GM23248 (cell line): ENCODE measurements at regions not wholly inside any gene's neighbourhood (a gene's known extent, or its start where the extent isn't known, plus 50 kb on each side); places are given as distances from the start of the nearest gene placed in this dataset.

ENCODE experiments used
- DNase-seq: peaks from one replicate; pipeline ENCODE4 v3.0.0-alpha.2; 2015
- H2AFZ ChIP-seq: fragments of 200-600 bp; sonication (generic); 2 replicates; pipeline ENCODE4 v1.6.1; 2016; ENCODE audit warnings: antibody characterized with exemption
- H3F3A ChIP-seq: fragments of 200-600 bp; sonication (generic); 2 replicates; pipeline ENCODE4 v1.6.1; 2016; ENCODE audit warnings: mild to moderate bottlenecking, antibody characterized with exemption, mixed run types; ENCODE audit not compliant: insufficient read depth
- H3K27ac ChIP-seq: fragments of 200-600 bp; sonication (generic); 2 replicates; pipeline ENCODE4 v1.5.1; 2016; ENCODE audit warnings: mild to moderate bottlenecking
- H3K27me3 ChIP-seq: fragments of 200-600 bp; sonication (generic); replicated peaks from 2 replicates; pipeline ENCODE4 v1.6.1; 2016; ENCODE audit warnings: mild to moderate bottlenecking; ENCODE audit not compliant: insufficient read depth
- H3K36me3 ChIP-seq: fragments of 200-600 bp; sonication (generic); 2 replicates; pipeline ENCODE4 v1.6.1; 2016; ENCODE audit warnings: low read depth, mild to moderate bottlenecking
- H3K4me1 ChIP-seq: fragments of 200-600 bp; sonication (generic); 2 replicates; pipeline ENCODE4 v1.6.1; 2016; ENCODE audit warnings: mild to moderate bottlenecking; ENCODE audit not compliant: insufficient read depth
- H3K4me2 ChIP-seq: fragments of 200-600 bp; sonication (generic); one replicate; pipeline ENCODE4 v1.6.1; 2016; ENCODE audit warnings: mild to moderate bottlenecking; ENCODE audit not compliant: unreplicated experiment
- H3K4me3 ChIP-seq: fragments of 200-600 bp; sonication (generic); 2 replicates; pipeline ENCODE4 v1.5.1; 2016; ENCODE audit warnings: mild to moderate bottlenecking
- H3K79me2 ChIP-seq: fragments of 200-600 bp; sonication (generic); 2 replicates; pipeline ENCODE4 v1.6.1; 2016; ENCODE audit warnings: mild to moderate bottlenecking; ENCODE audit not compliant: insufficient read depth
- H3K9ac ChIP-seq: fragments of 200-600 bp; sonication (generic); 2 replicates; pipeline ENCODE4 v1.6.1; 2016; ENCODE audit warnings: mild to moderate bottlenecking
- H3K9me2 ChIP-seq: fragments of 200-600 bp; sonication (generic); 2 replicates; pipeline ENCODE4 v1.6.1; 2016; ENCODE audit warnings: mixed run types, mild to moderate bottlenecking, moderate library complexity; ENCODE audit not compliant: insufficient read depth
- H3K9me3 ChIP-seq: fragments of 200-600 bp; sonication (generic); one replicate; pipeline ENCODE4 v1.6.1; 2017; ENCODE audit warnings: low read depth
- H4K20me1 ChIP-seq: fragments of 200-600 bp; sonication (generic); 2 replicates; pipeline ENCODE4 v1.6.0; 2016; ENCODE audit not compliant: insufficient read depth
- EZH2 ChIP-seq: fragments of 200-600 bp; sonication (generic); IDR thresholded peaks from 2 replicates; pipeline ENCODE4 v1.6.1; 2018; ENCODE audit warnings: antibody characterized with exemption, mild to moderate bottlenecking; ENCODE audit not compliant: insufficient read depth, poor library complexity, severe bottlenecking
- EZH2phosphoT487 ChIP-seq: fragments of 200-600 bp; sonication (generic); IDR thresholded peaks from 2 replicates; pipeline ENCODE4 v1.6.1; 2018; ENCODE audit warnings: antibody characterized with exemption, moderate library complexity, mild to moderate bottlenecking, low read depth; ENCODE audit not compliant: insufficient read depth
- WGBS, 2 experiments: methylation state at CpG; one replicate each; pipeline ENCODE4 v1.1.6; 2015 to 2017; ENCODE audit warnings: low lambda C conversion rate in 2 of 2, low coverage in 1 of 2; ENCODE audit errors: missing lambda C conversion rate in 2 of 2; 5-methylcytosine and 5-hydroxymethylcytosine counted together
- in situ Hi-C: fragments of 300-500 bp; cut with MboI; formaldehyde crosslinking; loops from 2 replicates; pipeline ENCODE4 v1.15.0; 2020

- H2AFZ ChIP-seq, result no peak overlapping the region
- in situ Hi-C loops, result loop anchor here (10.0 kb wide), 1 partner anchor 994 kb away; no protein-coding TSS in a partner anchor
- H3K4me1 ChIP-seq, result peaks cover 3% of the 10 kb centered on the region
- WGBS, 2 experiments, result 75 to 80% methylated on average over 17 of the region's 17 CpGs
- no peak for TF ChIP-seq EZH2phosphoT487
- TF ChIP-seq EZH2, result no peak
- DNase-seq, result no peak
- no peak overlapping the region for H3K27ac ChIP-seq
- peaks cover 9% of the 10 kb centered on the region; the same call in 1 of the 2 replicates for H3F3A ChIP-seq
- no peak overlapping the region for H3K4me2 ChIP-seq
- no peaks in the 10 kb centered on the region for H3K36me3 ChIP-seq
- no peaks in the 10 kb centered on the region for H3K79me2 ChIP-seq
- H3K9me3 ChIP-seq, result no peaks in the 10 kb centered on the region
- no peaks in the 10 kb centered on the region for H4K20me1 ChIP-seq
- no peak overlapping the region for H3K4me3 ChIP-seq
- H3K9me2 ChIP-seq, result no peaks in the 10 kb centered on the region
- no peak overlapping the region for H3K9ac ChIP-seq
- peaks cover 48% of the 10 kb centered on the region for H3K27me3 ChIP-seq
These were observed 124.5 kb upstream of the NFIB start for GRCh38 chr9:14438232-14439021.

GRCh38 chr9:14437354-14438231 is 123.7 kb upstream of the NFIB start:
- Histone ChIP-seq H3K27ac (no peak overlapping the region), H3K4me1 (peaks cover 5% of the 10 kb centered on the region), H2AFZ (no peak overlapping the region), H3F3A (peaks cover 9% of the 10 kb centered on the region; the same call in 1 of the 2 replicates), H3K4me2 (no peak overlapping the region), H3K9me2 (no peaks in the 10 kb centered on the region), H3K4me3 (no peak overlapping the region), H3K79me2 (no peaks in the 10 kb centered on the region), H4K20me1 (no peaks in the 10 kb centered on the region), H3K27me3 (peaks cover 54% of the 10 kb centered on the region), H3K9me3 (no peaks in the 10 kb centered on the region), H3K36me3 (no peaks in the 10 kb centered on the region), H3K9ac (no peak overlapping the region)
- in situ Hi-C loops, result loop anchor here (10.0 kb wide), 1 partner anchor 993 kb away; no protein-coding TSS in a partner anchor
- TF ChIP-seq EZH2phosphoT487 (no peak), EZH2 (no peak)
- 52 to 55% methylated on average over 15 of the region's 15 CpGs for WGBS, 2 experiments
- no peak for DNase-seq

- WGBS, 2 experiments, result 93 to 100% methylated on average over 2 of the region's 2 CpGs
- Histone ChIP-seq H3K4me2 (no peak overlapping the region), H3K9me2 (no peaks in the 10 kb centered on the region), H3K4me1 (peaks cover 5% of the 10 kb centered on the region), H3K27ac (no peak overlapping the region), H3K79me2 (no peaks in the 10 kb centered on the region), H3F3A (peaks cover 9% of the 10 kb centered on the region; the same call in 1 of the 2 replicates), H3K9ac (no peak overlapping the region), H3K27me3 (peaks cover 66% of the 10 kb centered on the region), H4K20me1 (no peaks in the 10 kb centered on the region), H3K9me3 (no peaks in the 10 kb centered on the region), H3K36me3 (no peaks in the 10 kb centered on the region), H2AFZ (no peak overlapping the region), H3K4me3 (no peak overlapping the region)
- TF ChIP-seq EZH2phosphoT487 (no peak), EZH2 (no peak)
- no peak for DNase-seq
- in situ Hi-C loops, result loop anchor here (10.0 kb wide), 1 partner anchor 991 kb away; no protein-coding TSS in a partner anchor
These were observed 121.9 kb upstream of the NFIB start for GRCh38 chr9:14435871-14436270.

- Histone ChIP-seq H3K9ac (no peak overlapping the region), H3K4me1 (peaks cover 5% of the 10 kb centered on the region), H3K27me3 (peaks cover 63% of the 10 kb centered on the region), H3K9me2 (no peaks in the 10 kb centered on the region), H3K4me2 (no peak overlapping the region), H3F3A (peaks cover 9% of the 10 kb centered on the region; the same call in 1 of the 2 replicates), H4K20me1 (no peaks in the 10 kb centered on the region), H3K9me3 (no peaks in the 10 kb centered on the region), H3K27ac (no peak overlapping the region), H3K4me3 (no peak overlapping the region), H3K36me3 (no peaks in the 10 kb centered on the region), H2AFZ (no peak overlapping the region), H3K79me2 (no peaks in the 10 kb centered on the region)
- no peak for TF ChIP-seq EZH2phosphoT487
- no peak for TF ChIP-seq EZH2
- DNase-seq, result no peak
- in situ Hi-C loops, result loop anchor here (10.0 kb wide), 1 partner anchor 990 kb away; no protein-coding TSS in a partner anchor
- 72 to 78% methylated on average over 2 of the region's 2 CpGs for WGBS, 2 experiments
These were observed 121.2 kb upstream of the NFIB start for GRCh38 chr9:14434971-14435718.
